ENCODE measurements at regions not wholly inside any gene's neighbourhood (a gene's known extent, or its start where the extent isn't known, plus 50 kb on each side); places are given as distances from the start of the nearest gene placed in this dataset.

GRCh38 chr2:42941633-42942176, 149.3 kb upstream of the HAAO start:
- H3K4me1 ChIP-seq (ENCODE audit: control insufficient read depth, insufficient read depth, low read length), result no peaks in the 10 kb centered on the region
- no peak overlapping the region for H2AFZ ChIP-seq (ENCODE audit: control insufficient read depth, low read depth, low read length)
- 94% methylated on average over 3 of the region's 3 CpGs for WGBS (ENCODE audit: insufficient coverage, insufficient replicate concordance, low lambda C conversion rate, missing lambda C conversion rate)
- ATAC-seq (no peak), DNase-seq (ENCODE audit: low read depth, low spot score) (no peak), FAIRE-seq (no peak)
- intact Hi-C loops (cut with micrococcal nuclease; ENCODE audit: unreplicated experiment) (no loop called here), in situ Hi-C loops (cut with MboI) (no loop called here)
- BruUV-seq (replicated peaks), result no TSS peak
- RAD21 ChIA-PET (ENCODE audit: unreplicated experiment), result no interaction called here
- no peak overlapping the region for H3K4me2 ChIP-seq (ENCODE audit: control insufficient read depth, insufficient read depth)
- POLR2A ChIA-PET, result no interaction called here
- no peak overlapping the region for H3K27ac ChIP-seq (ENCODE audit: control insufficient read depth, insufficient read depth)
- H3K9ac ChIP-seq (ENCODE audit: control insufficient read depth, insufficient read depth, low read length), result no peak overlapping the region
- SMC1A ChIA-PET (ENCODE audit: uncharacterized antibody, unreplicated experiment), result interaction anchor here (1.1 to 2.0 kb wide), 2 partner anchors 13 to 82 kb away, joined by 3 to 10 read pairs; no protein-coding TSS in a partner anchor
- H3K4me3 ChIP-seq, result no peak overlapping the region
- no peaks in the 10 kb centered on the region for H3K27me3 ChIP-seq (replicated peaks in 1 of 2; ENCODE audit: control insufficient read depth in 2 of 2, insufficient read depth in 2 of 2, low read length in 1 of 2)
- H4K20me1 ChIP-seq (ENCODE audit: control insufficient read depth, insufficient read depth), result no peaks in the 10 kb centered on the region
- H3K9me3 ChIP-seq (replicated peaks; ENCODE audit: control insufficient read depth, insufficient read depth, low read length), result no peaks in the 10 kb centered on the region
- no peaks in the 10 kb centered on the region for H3K79me2 ChIP-seq (ENCODE audit: control insufficient read depth, insufficient read depth, low read length)
- H3K36me3 ChIP-seq (ENCODE audit: control insufficient read depth in 2 of 2, insufficient read depth in 2 of 2, low read length in 1 of 2), result no peaks in the 10 kb centered on the region
- CTCF ChIA-PET, result interaction anchor here (1.1 to 2.8 kb wide), 2 partner anchors 543 to 635 kb away, joined by 3 to 8 read pairs; no protein-coding TSS in a partner anchor
- TF ChIP-seq, protein P1, sequence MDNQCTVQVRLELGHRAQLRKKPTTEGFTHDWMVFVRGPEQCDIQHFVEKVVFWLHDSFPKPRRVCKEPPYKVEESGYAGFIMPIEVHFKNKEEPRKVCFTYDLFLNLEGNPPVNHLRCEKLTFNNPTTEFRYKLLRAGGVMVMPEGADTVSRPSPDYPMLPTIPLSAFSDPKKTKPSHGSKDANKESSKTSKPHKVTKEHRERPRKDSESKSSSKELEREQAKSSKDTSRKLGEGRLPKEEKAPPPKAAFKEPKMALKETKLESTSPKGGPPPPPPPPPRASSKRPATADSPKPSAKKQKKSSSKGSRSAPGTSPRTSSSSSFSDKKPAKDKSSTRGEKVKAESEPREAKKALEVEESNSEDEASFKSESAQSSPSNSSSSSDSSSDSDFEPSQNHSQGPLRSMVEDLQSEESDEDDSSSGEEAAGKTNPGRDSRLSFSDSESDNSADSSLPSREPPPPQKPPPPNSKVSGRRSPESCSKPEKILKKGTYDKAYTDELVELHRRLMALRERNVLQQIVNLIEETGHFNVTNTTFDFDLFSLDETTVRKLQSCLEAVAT (IDR thresholded peaks at IDR 0.05), result no peak
- TF ChIP-seq NKRF (conservative IDR thresholded peaks at IDR 0.05) (no peak), SPI1 (IDR thresholded peaks at IDR 0.05; ENCODE audit: borderline replicate concordance, insufficient read depth, low read depth, low read length) (no peak), BCLAF1 (IDR thresholded peaks at IDR 0.05) (no peak), HDAC2 (IDR thresholded peaks at IDR 0.05) (no peak), EED (IDR thresholded peaks at IDR 0.05; ENCODE audit: low read depth) (no peak), BHLHE40 (IDR thresholded peaks at IDR 0.05; ENCODE audit: borderline replicate concordance in 1 of 2, low read depth in 2 of 2, low read length in 1 of 2) (no peak)
- TF ChIP-seq, protein P2, sequence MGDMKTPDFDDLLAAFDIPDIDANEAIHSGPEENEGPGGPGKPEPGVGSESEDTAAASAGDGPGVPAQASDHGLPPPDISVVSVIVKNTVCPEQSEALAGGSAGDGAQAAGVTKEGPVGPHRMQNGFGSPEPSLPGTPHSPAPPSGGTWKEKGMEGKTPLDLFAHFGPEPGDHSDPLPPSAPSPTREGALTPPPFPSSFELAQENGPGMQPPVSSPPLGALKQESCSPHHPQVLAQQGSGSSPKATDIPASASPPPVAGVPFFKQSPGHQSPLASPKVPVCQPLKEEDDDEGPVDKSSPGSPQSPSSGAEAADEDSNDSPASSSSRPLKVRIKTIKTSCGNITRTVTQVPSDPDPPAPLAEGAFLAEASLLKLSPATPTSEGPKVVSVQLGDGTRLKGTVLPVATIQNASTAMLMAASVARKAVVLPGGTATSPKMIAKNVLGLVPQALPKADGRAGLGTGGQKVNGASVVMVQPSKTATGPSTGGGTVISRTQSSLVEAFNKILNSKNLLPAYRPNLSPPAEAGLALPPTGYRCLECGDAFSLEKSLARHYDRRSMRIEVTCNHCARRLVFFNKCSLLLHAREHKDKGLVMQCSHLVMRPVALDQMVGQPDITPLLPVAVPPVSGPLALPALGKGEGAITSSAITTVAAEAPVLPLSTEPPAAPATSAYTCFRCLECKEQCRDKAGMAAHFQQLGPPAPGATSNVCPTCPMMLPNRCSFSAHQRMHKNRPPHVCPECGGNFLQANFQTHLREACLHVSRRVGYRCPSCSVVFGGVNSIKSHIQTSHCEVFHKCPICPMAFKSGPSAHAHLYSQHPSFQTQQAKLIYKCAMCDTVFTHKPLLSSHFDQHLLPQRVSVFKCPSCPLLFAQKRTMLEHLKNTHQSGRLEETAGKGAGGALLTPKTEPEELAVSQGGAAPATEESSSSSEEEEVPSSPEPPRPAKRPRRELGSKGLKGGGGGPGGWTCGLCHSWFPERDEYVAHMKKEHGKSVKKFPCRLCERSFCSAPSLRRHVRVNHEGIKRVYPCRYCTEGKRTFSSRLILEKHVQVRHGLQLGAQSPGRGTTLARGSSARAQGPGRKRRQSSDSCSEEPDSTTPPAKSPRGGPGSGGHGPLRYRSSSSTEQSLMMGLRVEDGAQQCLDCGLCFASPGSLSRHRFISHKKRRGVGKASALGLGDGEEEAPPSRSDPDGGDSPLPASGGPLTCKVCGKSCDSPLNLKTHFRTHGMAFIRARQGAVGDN (IDR thresholded peaks at IDR 0.05), result no peak
